ENCODE measurements at regions not wholly inside any gene's neighbourhood (a gene's known extent, or its start where the extent isn't known, plus 50 kb on each side); places are given as distances from the start of the nearest gene placed in this dataset.

DNA sequence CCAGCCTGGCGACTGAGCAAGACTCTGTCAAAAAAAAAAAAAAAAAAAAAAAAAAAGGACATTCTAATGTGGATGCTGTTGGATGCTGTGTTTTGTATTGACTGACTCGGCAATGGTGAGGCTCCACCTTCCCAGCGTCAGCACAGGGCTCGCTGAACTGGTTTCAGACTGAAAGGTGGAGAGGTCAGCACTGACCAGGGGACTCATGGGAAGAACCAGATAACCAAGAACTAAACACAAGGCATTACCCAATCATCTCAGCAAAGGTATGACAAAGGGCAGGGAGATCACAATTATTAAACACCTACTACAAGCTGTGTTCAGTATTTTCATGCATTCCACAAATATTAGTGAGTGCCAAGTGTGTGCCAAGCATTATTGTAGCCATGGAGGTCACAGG lies 103.2 kb downstream of the LRATD1 start:
- Histone ChIP-seq H3K79me2 (ENCODE audit: insufficient read depth, low read length) (no peaks in the 10 kb centered on the region), H3K9me2 (ENCODE audit: insufficient read depth) (no peaks in the 10 kb centered on the region), H3K4me1 (ENCODE audit: control insufficient read depth in 1 of 2, insufficient read depth in 2 of 2, low read length in 2 of 2) (no peaks in the 10 kb centered on the region), H3K4me3 (replicated peaks in 1 of 2; ENCODE audit: low read depth in 1 of 2, low read length in 2 of 2) (no peak overlapping the region), H3K27me3 (ENCODE audit: insufficient read depth, low read length) (no peaks in the 10 kb centered on the region), H2AFZ (ENCODE audit: low read depth, low read length, poor library complexity, severe bottlenecking) (no peak overlapping the region), H3K36me3 (ENCODE audit: control insufficient read depth in 1 of 2, insufficient read depth in 2 of 2, low read length in 2 of 2) (no peaks in the 10 kb centered on the region), H3K27ac (ENCODE audit: low read depth, low read length) (no peak overlapping the region), H3K9me3 (ENCODE audit: control insufficient read depth in 1 of 2, insufficient read depth in 1 of 2, low read depth in 1 of 2, low read length in 2 of 2) (peaks cover 0 to 10% of the 10 kb centered on the region in 2 experiments; a peak in 2 of 4 replicates), H3K9ac (ENCODE audit: low read length) (no peak overlapping the region), H3K4me2 (ENCODE audit: low read length) (no peak overlapping the region), H4K20me1 (ENCODE audit: insufficient read depth) (no peaks in the 10 kb centered on the region)
- DNase-seq (ENCODE audit: low read depth, low spot score) = no peak
- ChIA-PET CTCF (no interaction called here), RAD21 (ENCODE audit: low non-redundant PET in 1 of 2, low total read pairs in 2 of 2, uncharacterized antibody in 2 of 2, unreplicated experiment in 2 of 2) (no interaction called here), POLR2A (no interaction called here)
- no TSS peak for BruUV-seq (replicated peaks)
- intact Hi-C loops (cut with micrococcal nuclease) = no loop called here
- TF ChIP-seq, protein P1, sequence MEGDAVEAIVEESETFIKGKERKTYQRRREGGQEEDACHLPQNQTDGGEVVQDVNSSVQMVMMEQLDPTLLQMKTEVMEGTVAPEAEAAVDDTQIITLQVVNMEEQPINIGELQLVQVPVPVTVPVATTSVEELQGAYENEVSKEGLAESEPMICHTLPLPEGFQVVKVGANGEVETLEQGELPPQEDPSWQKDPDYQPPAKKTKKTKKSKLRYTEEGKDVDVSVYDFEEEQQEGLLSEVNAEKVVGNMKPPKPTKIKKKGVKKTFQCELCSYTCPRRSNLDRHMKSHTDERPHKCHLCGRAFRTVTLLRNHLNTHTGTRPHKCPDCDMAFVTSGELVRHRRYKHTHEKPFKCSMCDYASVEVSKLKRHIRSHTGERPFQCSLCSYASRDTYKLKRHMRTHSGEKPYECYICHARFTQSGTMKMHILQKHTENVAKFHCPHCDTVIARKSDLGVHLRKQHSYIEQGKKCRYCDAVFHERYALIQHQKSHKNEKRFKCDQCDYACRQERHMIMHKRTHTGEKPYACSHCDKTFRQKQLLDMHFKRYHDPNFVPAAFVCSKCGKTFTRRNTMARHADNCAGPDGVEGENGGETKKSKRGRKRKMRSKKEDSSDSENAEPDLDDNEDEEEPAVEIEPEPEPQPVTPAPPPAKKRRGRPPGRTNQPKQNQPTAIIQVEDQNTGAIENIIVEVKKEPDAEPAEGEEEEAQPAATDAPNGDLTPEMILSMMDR (IDR thresholded peaks at IDR 0.05 in 2 of 3, conservative IDR thresholded peaks at IDR 0.05 in 1 of 3; ENCODE audit: borderline replicate concordance in 1 of 3, insufficient read depth in 1 of 3, low read depth in 2 of 3, low read length in 2 of 3) = no peak
- no peak for TF ChIP-seq EGR1 (IDR thresholded peaks at IDR 0.05; ENCODE audit: low read depth)
- TF ChIP-seq SIN3A (IDR thresholded peaks at IDR 0.05; ENCODE audit: low read depth) = no peak
- TF ChIP-seq, protein P2, sequence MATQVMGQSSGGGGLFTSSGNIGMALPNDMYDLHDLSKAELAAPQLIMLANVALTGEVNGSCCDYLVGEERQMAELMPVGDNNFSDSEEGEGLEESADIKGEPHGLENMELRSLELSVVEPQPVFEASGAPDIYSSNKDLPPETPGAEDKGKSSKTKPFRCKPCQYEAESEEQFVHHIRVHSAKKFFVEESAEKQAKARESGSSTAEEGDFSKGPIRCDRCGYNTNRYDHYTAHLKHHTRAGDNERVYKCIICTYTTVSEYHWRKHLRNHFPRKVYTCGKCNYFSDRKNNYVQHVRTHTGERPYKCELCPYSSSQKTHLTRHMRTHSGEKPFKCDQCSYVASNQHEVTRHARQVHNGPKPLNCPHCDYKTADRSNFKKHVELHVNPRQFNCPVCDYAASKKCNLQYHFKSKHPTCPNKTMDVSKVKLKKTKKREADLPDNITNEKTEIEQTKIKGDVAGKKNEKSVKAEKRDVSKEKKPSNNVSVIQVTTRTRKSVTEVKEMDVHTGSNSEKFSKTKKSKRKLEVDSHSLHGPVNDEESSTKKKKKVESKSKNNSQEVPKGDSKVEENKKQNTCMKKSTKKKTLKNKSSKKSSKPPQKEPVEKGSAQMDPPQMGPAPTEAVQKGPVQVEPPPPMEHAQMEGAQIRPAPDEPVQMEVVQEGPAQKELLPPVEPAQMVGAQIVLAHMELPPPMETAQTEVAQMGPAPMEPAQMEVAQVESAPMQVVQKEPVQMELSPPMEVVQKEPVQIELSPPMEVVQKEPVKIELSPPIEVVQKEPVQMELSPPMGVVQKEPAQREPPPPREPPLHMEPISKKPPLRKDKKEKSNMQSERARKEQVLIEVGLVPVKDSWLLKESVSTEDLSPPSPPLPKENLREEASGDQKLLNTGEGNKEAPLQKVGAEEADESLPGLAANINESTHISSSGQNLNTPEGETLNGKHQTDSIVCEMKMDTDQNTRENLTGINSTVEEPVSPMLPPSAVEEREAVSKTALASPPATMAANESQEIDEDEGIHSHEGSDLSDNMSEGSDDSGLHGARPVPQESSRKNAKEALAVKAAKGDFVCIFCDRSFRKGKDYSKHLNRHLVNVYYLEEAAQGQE (IDR thresholded peaks at IDR 0.05; ENCODE audit: low read depth) = no peak
- TF ChIP-seq ELF1 (IDR thresholded peaks at IDR 0.05; ENCODE audit: borderline replicate concordance, low read depth) = no peak
- no peak for TF ChIP-seq POLR2A (IDR thresholded peaks at IDR 0.05; ENCODE audit: borderline replicate concordance, extremely low read depth, insufficient read depth, insufficient read length)
- no peak for TF ChIP-seq EZH2 (IDR thresholded peaks at IDR 0.05)
- TF ChIP-seq, protein P3, sequence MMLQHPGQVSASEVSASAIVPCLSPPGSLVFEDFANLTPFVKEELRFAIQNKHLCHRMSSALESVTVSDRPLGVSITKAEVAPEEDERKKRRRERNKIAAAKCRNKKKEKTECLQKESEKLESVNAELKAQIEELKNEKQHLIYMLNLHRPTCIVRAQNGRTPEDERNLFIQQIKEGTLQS (IDR thresholded peaks at IDR 0.05) = no peak
- TF ChIP-seq, protein P4, sequence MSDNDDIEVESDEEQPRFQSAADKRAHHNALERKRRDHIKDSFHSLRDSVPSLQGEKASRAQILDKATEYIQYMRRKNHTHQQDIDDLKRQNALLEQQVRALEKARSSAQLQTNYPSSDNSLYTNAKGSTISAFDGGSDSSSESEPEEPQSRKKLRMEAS (IDR thresholded peaks at IDR 0.05) = no peak
- TF ChIP-seq, protein P5, sequence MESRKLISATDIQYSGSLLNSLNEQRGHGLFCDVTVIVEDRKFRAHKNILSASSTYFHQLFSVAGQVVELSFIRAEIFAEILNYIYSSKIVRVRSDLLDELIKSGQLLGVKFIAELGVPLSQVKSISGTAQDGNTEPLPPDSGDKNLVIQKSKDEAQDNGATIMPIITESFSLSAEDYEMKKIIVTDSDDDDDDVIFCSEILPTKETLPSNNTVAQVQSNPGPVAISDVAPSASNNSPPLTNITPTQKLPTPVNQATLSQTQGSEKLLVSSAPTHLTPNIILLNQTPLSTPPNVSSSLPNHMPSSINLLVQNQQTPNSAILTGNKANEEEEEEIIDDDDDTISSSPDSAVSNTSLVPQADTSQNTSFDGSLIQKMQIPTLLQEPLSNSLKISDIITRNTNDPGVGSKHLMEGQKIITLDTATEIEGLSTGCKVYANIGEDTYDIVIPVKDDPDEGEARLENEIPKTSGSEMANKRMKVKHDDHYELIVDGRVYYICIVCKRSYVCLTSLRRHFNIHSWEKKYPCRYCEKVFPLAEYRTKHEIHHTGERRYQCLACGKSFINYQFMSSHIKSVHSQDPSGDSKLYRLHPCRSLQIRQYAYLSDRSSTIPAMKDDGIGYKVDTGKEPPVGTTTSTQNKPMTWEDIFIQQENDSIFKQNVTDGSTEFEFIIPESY (IDR thresholded peaks at IDR 0.05; ENCODE audit: extremely low read depth, insufficient replicate concordance, low read length) = no peak
- TF ChIP-seq YY1 (IDR thresholded peaks at IDR 0.05; ENCODE audit: extremely low read depth, insufficient replicate concordance, low read depth, low read length) = no peak
- TF ChIP-seq CBX3 (IDR thresholded peaks at IDR 0.05; ENCODE audit: low read depth) = no peak
- no peak for TF ChIP-seq EZH2phosphoT487 (IDR thresholded peaks at IDR 0.05; ENCODE audit: borderline replicate concordance)
- no peak for TF ChIP-seq ZNF274 (IDR thresholded peaks at IDR 0.05; ENCODE audit: low read depth, low read length)
- no peak for TF ChIP-seq FOSL1 (IDR thresholded peaks at IDR 0.05; ENCODE audit: low read depth)
- no peak for ATAC-seq
